ENCODE measurements at regions not wholly inside any gene's neighbourhood (a gene's known extent, or its start where the extent isn't known, plus 50 kb on each side); places are given as distances from the start of the nearest gene placed in this dataset.

DNA sequence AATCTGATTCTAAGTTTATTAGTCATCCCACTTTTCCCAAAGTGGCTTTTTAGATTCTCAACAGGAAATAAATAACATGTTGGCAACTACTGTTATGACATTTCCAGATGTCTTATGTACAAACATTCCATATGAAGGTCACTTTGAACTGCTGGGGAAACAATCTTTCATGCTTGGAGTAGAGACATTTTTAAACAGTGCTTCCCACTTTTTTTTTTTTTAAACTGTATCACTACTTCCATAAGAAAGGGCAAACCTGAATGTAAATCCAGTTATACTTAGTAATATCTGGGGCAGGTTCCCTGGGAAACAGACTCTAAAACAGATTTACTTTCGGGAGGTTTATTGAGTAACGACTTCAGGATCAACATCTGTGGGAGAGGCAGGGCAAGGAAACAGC, 473.8 kb downstream of the TAFA4 start:
- DNase-seq = no peak

DNA sequence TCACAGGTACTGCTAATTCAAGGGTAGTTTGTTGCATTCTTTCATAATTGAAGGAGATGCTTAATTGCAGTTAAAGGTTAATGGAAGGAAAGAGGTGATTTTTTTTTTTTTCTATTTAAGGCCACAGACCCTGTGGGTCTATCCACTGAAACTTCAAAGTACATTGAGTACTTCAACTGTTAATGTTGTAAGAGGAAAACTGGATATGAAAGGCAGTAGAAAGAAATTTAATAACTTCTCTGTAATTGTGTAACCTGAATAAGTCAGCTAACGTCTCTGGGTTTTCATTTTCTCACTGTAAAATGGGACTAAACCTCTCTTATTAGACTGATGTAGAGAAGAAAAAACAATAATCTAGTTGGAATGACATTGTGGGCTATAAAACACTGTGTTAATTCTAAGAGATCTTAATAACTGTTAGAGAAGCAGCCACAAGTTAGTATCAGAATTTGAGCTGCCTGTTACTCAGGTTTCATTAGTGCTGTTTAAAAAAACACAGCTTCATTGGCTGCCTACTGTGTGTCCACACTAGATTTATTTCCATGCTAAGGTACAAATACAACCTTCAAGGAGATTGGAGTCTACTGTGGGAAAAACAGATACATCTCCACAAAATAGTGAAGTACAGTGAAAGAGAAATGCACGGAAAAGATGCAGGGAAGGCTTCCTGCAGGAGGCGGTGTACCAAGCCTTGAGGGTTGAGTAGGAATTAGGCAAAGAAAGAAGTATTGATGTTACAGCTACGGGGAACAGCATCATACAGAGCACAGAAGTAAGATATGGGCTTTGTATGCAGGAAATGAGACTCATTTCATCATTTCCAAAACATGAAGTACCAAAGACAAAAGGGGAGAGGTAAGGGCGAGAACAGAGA, 483.6 kb downstream of the TAFA4 start:
- DNase-seq = no peak

DNA sequence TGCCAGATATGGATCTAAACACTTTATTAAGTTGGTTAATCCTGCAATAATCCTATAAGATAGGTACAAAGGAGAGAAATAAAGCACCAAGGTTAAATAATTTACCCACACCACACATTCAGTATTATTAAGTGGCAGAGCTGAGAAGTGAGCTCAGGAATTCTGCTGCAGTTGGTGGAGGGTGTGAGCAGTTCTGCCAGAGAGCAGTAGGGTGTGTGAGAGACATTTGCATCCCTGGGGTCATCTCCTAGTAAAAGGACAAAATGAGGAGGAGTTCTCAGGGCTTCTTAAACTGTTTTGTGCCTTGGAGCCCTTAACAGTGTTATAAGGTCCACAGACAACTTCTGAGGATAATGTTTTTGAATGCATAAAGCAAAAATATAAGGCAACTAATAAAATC, 484.5 kb downstream of the TAFA4 start:
- no peak for DNase-seq

DNA sequence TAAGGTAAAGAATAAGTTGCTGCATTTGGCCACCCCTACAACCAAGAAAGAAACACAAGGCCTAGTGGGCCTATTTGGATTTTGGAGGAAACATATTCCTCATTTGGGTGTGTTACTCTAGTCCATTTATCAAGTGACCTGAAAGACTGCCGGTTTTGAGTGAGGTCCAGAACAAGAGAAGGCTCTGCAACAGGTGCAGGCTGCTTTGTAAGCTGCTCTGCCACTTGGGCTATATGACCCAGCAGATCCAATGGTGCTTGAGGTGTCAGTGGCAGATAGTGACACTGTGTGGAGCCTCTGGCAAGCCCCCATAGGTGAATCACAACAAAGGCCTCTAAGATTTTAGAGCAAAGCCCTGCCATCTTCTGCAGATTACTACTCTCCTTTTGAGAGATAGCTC, 491.3 kb downstream of the TAFA4 start:
- DNase-seq = no peak

DNA sequence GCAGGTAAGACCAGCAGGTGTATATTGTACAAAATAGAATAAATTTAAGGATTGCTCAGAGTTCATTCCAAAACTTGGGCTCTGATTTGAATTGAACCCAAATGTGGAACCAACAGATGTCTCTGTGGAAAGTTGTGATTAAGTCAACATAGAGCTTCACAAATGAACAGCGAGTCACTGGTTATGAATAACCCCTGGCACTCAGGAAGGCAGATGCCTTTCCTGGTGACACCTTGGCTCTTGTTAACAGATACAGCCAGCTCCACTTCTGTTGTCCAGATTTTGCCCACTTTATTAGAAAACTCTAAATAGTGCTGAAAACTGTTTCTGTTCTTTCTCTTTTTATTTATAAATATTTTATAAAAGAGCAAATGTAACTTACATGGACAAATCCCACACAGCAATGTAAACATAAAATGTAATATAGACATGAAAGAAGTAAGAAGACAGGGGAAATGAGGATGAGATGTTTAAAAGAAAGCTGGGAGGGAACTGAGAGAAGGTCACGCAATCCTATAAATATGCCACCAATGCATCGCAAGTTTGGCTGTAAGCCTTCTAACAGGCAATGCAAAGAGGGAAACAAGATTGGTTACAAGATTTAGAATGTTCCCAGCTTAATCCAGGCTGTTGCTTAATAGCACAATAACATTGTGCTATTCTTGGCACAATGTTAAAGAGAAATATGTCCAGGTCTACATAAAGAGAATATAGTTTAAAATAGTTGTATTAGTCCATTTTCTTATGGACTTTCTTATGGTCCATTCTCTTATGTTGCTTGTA, 495.5 kb downstream of the TAFA4 start:
- no peak for DNase-seq

DNA sequence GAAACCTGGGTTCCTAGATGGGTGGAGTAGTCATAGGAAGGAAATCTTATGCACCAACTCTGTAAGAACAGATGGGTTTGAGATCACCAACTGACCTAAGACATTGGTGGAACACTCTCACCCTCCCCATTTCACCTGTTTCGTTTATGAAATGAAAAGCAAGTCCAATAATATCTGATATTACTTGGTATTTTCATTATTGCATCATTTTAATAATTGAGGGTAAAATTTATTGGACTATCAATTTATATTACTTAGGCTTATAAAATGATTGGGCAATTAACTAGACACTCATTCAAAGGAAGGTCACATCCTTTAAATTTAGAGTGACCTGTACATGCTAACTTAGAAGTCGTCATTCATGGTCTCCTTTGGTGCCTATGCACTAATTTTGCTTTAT, 503.9 kb downstream of the TAFA4 start:
- no peak for DNase-seq

DNA sequence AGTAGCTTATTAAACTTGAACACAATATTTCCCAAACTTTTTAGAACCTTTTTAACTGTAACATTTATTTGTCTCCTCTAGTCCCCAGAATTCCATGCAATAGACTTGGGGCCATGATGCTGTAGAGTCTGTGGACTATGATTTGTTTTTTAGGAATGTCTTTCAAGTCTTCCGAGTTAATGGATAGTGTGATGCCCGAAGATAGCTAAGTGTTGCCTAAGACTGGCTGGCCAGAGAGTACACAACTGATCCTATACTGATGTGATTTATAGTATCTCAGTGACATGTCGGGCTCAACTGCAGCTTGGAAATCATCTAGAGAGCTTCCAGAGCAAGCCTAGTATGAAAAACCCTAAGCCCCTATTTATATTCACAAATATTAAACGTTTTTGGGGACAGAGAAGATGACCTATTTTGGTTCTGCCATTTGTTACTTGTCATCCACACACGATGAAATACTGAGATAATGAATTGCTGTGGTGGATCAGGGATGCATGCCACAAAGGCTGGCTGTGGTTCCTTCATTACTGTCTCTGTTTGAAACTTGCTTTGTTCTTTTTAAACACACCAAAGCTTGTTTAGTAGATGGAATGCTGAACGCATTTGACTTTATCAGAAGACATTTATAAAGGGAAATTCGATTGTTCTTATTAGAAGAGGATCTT, 507.4 kb downstream of the TAFA4 start:
- DNase-seq = no peak

DNA sequence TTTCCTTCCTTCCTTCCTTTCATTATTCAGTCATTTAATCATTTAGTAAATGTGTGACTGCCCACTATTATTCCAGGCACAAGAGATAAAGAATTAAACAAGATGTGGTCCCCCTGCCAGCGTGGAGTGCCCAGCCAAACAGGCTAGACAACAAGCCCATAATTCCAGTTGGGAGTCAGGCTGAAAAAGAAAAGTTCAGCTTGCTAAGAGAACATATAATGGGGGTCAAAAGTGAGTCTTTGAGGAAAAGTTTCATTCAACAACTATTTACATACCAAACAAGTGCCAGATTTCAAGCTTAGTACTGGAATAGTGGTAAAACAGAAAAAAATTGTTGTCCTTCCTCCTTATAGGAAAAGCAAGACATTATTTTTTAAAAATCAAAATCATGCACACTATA, 523.7 kb downstream of the TAFA4 start:
- DNase-seq = no peak

DNA sequence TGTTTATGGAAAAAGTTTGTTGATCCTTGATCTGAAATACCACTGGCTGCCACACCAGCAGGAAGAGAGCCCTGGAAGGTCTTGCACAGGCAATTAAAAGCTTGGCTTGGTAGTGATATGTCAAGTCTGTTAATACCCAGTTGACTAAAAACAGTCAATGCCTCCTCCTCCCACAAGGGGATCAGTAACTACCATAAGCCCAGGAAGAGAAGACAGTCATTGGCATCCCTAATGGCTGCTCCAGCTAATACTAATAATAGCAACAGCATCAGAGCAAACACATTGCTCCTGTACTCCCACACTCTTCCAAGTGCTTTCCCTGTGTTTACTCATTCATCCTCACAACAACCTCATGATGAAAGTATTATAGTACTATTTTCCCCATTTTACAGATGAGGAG, 528.6 kb downstream of the TAFA4 start:
- no peak for DNase-seq

DNA sequence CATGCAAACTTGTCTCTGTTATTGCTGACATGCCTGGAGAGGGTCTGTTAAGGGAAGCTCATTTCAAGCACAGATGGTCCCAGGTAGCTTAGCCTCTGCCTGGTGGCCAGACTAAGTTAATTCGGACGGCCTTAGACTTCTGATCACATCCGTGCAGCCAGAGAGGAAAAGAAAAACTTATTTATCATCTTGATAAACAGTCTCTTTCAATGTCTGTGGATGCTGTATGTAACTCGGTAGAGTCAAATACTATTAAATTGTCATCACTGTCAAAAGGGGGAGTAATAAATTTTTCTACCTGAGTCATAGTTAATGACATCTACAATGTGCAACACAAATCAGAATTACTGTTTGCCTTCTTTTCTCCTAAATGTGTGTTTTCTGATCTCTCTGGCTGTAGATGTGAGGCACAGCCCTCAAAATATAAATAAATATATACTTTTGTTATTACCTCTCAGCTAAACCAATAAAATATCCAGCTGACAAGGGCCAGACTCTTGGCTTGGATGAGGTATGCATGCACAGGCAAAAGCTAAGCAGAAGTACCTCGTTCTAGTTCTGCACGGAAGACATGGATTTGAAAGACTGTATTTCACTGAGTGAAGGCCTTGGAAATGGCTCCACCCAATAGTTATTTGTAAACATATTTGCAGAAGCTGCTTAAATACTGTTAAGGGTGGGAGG, 530.0 kb downstream of the TAFA4 start:
- DNase-seq = no peak

DNA sequence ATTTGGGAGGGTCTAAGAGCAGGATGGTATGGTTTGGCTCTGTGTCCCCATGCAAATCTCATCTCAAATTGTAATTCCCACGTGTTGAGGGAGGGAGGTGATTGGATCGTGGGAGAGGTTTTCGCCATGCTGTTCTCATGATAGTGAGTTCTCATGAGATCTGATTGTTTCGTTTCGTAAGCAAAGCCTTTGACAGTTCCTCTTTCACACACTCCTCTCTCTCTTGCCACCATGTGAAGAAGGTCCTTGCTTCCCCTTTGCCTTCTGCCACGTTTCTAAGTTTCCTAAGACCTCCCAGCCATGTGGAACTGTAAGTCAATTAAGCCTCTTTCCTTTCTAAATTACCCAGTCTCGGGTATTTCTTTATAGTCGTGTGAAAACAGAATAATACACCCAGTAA, 553.7 kb downstream of the TAFA4 start:
- no peak for DNase-seq

DNA sequence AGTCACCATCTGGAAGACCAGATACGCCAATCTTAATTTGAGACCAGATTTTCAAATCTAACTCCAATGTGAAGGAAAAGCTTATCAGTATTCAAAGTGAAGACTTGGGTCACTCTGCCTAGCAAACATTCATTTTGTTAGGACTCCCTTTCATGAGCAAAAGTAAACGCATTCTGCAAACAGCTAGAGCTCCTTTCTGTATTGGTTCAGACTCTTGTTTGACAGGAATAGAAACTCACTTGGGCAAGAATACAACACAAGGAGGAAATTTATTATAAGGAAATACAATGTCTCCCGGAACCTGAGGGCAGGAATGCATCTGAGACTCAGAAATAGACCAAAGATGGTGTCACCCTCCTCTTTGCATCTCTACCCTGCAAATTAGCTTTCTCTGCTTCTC, 558.6 kb downstream of the TAFA4 start:
- DNase-seq = no peak

DNA sequence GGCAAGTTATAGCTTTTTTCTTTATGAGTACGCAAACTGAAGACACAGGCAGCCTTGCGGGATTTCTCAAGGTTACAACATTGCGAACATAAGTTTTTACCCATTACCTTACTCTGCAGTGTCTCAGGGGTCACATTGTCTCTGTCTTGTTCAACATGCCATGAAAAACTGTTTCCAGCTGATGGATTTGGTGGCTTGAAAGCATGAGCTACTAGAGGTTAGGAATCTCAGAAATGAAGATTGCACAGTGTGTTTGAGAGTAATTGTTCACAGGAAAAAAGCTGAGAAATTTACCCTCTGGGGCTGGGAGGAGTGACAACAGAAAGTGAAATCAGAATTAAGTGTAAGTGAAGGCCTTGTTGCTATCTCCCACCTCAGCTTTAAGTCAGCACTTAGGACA, 568.6 kb downstream of the TAFA4 start:
- no peak for DNase-seq

DNA sequence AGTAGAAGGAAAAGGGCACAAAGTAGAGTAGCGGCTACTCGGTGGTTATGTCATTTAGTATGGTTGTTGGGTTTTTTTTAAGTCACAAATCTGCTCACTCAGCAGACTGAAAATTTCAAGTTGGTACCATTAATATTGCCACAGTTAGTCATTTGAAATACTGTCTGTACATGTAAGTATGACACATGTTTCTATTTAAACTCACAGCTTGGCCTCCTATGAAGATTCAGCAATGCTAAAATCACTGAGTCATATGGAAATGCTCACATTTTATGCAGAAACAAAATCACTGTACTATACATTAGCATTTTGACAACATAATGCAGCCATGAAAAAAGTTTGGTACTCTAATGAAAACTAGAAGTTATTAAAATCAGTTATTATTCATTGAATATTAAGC, 571.9 kb downstream of the TAFA4 start:
- DNase-seq = no peak

DNA sequence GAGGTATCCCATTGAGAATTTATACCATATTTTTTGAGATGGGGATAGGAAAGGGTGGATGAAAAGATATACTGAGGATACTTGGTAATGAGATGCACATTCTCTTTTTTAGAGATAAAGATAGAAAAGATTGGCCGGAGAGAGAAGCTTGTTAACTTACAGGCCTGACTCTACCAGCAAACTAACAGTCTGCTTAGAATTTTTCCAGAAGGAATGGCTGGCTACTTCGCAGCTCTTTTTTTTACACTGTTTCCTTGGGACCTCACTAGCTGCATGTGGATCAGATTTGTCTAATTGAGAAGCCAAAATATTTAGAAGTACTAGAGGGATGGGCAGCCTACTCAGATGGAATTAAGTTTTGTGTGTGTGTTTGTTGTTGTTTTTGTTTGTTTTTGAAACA, 586.6 kb downstream of the TAFA4 start:
- DNase-seq = no peak

DNA sequence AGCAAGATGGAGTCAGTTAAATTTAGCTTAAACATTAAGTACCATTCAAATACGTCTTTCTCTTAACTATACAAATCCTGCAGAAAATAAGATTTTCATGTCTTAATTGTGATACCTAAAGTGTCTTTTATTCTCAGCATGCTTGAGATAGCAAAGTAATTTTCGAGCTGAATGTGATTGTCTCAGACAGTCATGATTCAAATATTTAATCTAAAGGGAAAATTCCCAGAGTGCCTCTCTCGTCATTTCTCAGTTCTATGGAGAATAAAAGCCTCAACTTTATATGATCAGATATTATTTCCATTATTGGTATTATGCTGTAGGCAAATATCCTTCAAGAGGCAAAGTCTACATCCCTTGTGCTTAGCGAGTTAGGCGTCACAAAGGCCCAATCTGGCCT, 589.9 kb downstream of the TAFA4 start:
- DNase-seq = no peak

DNA sequence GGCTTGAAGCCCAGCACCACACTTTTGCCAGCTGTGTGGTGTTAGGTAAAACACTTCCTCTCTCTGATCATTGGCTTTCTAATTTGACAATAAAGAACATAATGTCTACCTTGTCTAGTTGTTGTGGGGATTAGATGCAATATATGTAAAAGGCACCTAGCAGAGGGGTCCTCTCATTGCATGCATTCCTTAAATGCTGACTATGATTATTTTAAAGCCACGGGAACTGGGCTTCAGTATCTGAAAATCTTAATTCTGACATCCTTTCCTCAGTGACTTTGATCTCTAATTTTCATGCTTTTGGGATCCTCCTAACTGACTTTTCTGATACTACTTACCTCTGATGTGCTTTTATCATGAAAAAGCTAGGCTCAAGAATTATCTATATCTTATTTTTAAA, 596.3 kb downstream of the TAFA4 start:
- no peak for DNase-seq

DNA sequence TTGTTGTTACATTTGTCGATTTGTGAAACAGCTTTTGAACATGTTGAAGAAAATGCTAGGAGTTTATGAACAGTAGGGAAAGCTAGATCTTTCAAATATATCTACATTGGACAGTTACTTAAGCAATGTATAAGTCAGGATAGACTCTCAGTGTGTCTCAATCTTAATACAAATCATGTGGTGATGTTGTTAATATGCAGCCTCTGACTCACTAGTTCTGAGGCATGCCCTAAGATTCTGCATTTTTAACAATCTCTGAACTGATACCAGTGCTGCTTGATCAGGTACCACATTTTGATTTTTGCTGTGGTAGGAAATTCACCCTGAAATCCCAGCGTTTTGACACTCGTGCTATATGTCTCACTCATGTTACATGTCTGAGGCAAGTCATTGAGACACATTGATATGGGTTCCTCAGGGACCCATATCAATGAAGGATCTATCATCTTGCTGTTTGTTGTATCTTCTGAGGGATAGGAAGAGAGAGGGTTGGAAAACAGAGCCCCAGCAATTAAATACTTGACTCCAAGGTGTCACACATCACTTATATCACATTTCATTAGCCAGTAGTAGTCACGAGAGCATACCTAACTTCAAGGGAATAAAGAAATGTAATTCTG, 597.9 kb downstream of the TAFA4 start:
- DNase-seq = no peak

DNA sequence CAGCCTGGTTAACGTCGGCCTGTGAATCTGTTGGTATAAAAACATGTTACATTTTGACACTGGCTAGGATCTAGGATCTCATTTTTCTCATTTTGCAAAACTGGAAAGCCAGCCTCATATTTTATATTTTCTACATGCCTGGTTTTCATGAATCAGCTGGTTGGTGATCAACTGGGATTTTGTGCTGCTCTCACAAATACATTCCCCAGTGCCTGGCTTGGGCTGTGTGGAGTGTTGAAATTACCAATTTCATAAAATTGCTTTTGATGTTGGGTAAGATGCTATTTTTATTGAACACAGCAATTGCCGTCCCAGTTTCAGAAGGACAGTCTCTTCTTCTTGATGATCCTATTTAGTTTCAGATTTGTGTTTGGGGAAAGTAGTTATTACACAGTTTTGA, 604.3 kb downstream of the TAFA4 start:
- no peak for DNase-seq

DNA sequence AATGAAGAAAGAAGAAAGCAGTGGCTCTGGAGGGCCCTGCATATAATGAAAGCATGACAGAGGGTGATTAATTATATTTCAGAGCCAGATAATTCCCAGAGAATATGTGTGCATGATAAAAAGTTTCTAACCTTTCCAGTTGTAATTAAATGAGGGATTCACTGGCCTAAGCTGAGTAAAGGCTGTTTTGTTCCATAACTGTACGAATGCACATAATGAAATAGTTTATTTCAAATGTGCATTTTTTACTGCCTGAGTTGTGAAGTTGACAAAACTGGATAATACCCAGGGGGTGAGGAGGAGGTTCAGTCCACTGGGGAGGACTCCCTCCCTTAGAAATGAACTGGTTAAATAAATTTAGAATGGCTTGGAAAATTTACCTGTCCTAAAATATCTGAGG, 616.4 kb downstream of the TAFA4 start:
- DNase-seq = no peak

DNA sequence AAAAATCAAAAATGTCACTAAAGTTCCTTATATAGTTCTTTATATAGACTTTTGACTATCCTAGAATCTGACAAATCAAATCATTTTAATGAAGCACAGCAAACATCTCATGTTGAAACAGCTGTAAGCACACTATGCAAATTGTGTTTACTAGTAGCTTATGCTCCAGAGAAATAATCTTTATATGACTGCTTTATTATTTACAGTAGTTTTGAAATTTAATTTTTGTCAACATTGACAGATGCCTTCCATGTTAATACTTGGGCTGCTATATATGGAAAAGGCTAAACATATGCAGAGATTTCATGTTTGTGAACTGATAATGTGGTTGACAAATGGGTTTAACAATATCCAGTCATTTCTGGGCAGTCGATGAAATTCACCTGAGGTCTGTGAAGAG, 616.8 kb downstream of the TAFA4 start:
- no peak for DNase-seq

DNA sequence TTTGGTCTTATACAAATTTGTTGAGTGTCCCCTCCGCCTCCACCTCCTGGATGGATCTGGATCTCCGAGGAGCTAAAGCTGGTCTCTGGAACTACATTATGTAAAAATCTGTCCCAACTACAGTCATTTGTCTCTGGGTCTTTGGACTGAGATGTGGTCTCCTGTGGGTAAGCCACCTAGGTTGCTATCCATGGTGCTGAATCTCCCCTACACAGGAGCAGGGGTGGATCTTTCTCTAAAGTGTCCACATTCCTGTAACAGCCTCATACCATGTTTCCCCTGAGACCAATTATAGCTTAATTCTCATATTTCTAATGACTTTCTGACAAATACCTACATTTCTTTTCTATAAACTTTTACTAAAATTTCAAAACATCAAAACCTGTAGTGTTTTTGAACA, 625.8 kb downstream of the TAFA4 start:
- peak; percentile 11 for DNase-seq

DNA sequence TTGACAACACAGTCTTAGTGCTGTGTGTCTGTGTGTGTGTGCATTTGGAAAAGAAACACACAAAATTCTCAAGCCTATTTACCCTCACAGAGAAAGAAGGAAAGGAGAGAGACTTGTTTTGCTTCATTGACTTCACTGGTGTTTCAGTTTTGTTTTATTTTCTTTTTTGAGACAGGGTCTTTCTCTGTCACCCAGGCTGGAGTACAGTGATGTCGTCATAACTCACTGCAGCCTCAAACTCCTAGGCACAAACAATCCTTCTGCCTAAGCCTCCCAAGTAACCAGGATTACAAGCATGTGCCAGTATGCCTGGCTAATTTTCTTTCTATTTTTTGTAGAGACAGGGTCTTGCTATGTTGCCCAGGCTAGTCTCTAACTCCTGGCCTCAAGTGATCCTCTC, 636.9 kb downstream of the TAFA4 start:
- no peak for DNase-seq
